ENCODE measurements at regions not wholly inside any gene's neighbourhood (a gene's known extent, or its start where the extent isn't known, plus 50 kb on each side); places are given as distances from the start of the nearest gene placed in this dataset.

- Histone ChIP-seq H2BK5ac (ENCODE audit: low read depth, low read length, poor library complexity, severe bottlenecking) (no peak overlapping the region), H4K91ac (ENCODE audit: insufficient read depth, low read depth, low read length) (no peak overlapping the region), H2BK15ac (ENCODE audit: low read depth, low read length) (no peak overlapping the region), H4K8ac (ENCODE audit: low read depth in 2 of 2, low read length in 2 of 2) (no peak overlapping the region), H3K4me3 (ENCODE audit: insufficient read depth, low read depth, low read length) (no peak overlapping the region), H3K27ac (ENCODE audit: insufficient read depth, low read length) (no peak overlapping the region), H3K9ac (ENCODE audit: low read depth, low read length) (no peak overlapping the region), H2BK20ac (ENCODE audit: low read depth, low read length) (no peak overlapping the region), H2AFZ (replicated peaks; ENCODE audit: low read length, poor library complexity) (no peak overlapping the region), H3K36me3 (ENCODE audit: control insufficient read depth, insufficient read depth, low read length) (no peaks in the 10 kb centered on the region), H3K4me2 (ENCODE audit: low read depth, low read length) (no peak overlapping the region), H2AK5ac (ENCODE audit: low read depth, low read length) (no peak overlapping the region), H2AK9ac (replicated peaks; ENCODE audit: low read depth, low read length, poor library complexity) (no peak overlapping the region), H3K56ac (ENCODE audit: extremely low read depth, insufficient read depth, low read length) (no peak overlapping the region), H4K20me1 (ENCODE audit: insufficient read depth, low read length) (no peaks in the 10 kb centered on the region), H3K79me1 (ENCODE audit: low read depth in 1 of 2, low read length in 2 of 2) (no peaks in the 10 kb centered on the region), H3K4ac (ENCODE audit: low read depth, low read length) (no peak overlapping the region), H4K5ac (ENCODE audit: low read depth, low read length) (no peak overlapping the region), H3K27me3 (ENCODE audit: control insufficient read depth, insufficient read depth, low read length) (peaks cover 10% of the 10 kb centered on the region), H3K18ac (ENCODE audit: low read depth, low read length) (no peak overlapping the region), H3K4me1 (ENCODE audit: control insufficient read depth, insufficient read depth, low read length) (no peaks in the 10 kb centered on the region), H3K14ac (replicated peaks; ENCODE audit: low read depth, low read length) (no peak overlapping the region), H3K23ac (ENCODE audit: low read depth, low read length) (no peak overlapping the region), H3K9me3 (ENCODE audit: control insufficient read depth, insufficient read depth, low read length) (no peaks in the 10 kb centered on the region), H2BK120ac (ENCODE audit: low read depth, low read length) (no peak overlapping the region), H3K9me1 (ENCODE audit: insufficient read depth, low read length) (no peaks in the 10 kb centered on the region)
- no peak for DNase-seq
- TF ChIP-seq POLR2A (IDR thresholded peaks at IDR 0.05; ENCODE audit: low read depth, low read length) (no peak), CTCF (conservative IDR thresholded peaks at IDR 0.05; ENCODE audit: low read depth, low read length) (no peak), MAFK (IDR thresholded peaks at IDR 0.05; ENCODE audit: low read depth, low read length) (no peak), USF2 (IDR thresholded peaks at IDR 0.05; ENCODE audit: low read depth, low read length) (no peak), BHLHE40 (IDR thresholded peaks at IDR 0.05; ENCODE audit: low read depth, low read length) (no peak), CEBPB (IDR thresholded peaks at IDR 0.05; ENCODE audit: low read depth, low read length) (no peak), CHD1 (IDR thresholded peaks at IDR 0.05; ENCODE audit: low read depth, low read length) (no peak), MXI1 (IDR thresholded peaks at IDR 0.05; ENCODE audit: borderline replicate concordance, low read depth, low read length) (no peak), RAD21 (IDR thresholded peaks at IDR 0.05; ENCODE audit: low read length) (no peak), SMC3 (IDR thresholded peaks at IDR 0.05; ENCODE audit: low read depth, low read length) (no peak), MAZ (IDR thresholded peaks at IDR 0.05; ENCODE audit: borderline replicate concordance, low read depth, low read length) (no peak), RFX5 (IDR thresholded peaks at IDR 0.05; ENCODE audit: low read depth, low read length) (no peak), FOS (IDR thresholded peaks at IDR 0.05; ENCODE audit: low read depth, low read length) (no peak), ELK1 (IDR thresholded peaks at IDR 0.05; ENCODE audit: borderline replicate concordance, low read depth, low read length) (no peak), RCOR1 (IDR thresholded peaks at IDR 0.05; ENCODE audit: insufficient replicate concordance, low read length) (no peak), NFE2L2 (IDR thresholded peaks at IDR 0.05; ENCODE audit: low read depth, low read length) (no peak)
- ATAC-seq (ENCODE audit: low read depth): no peak
- intact Hi-C loops (cut with micrococcal nuclease) (no loop called here), in situ Hi-C loops (cut with MboI; ENCODE audit: low sequenced_read_pairs) (no loop called here), dilution Hi-C loops (cut with HindIII; ENCODE audit: low sequenced_read_pairs, unreplicated experiment) (no loop called here)
- no TSS peak for BruUV-seq (replicated peaks)
- 83% methylated on average over 1 of the region's 1 CpG; no CpG with 5 or more reads in 1 of the 2 experiments for WGBS, 2 experiments (ENCODE audit: extremely low coverage in 2 of 2, insufficient read length in 1 of 2)
- ChIA-PET POLR2A (ENCODE audit: unreplicated experiment) (no interaction called here), CTCF (interaction anchor here (1.0 kb wide), 1 partner anchor 8 kb away, joined by 3 read pairs; no protein-coding TSS in a partner anchor)
Observed at GRCh38 chr14:55761651-55762050, 181.6 kb downstream of the KTN1 start.
